Hippocampal formation (tissue), 2 donors: ENCODE measurements at regions not wholly inside any gene's neighbourhood (a gene's known extent, or its start where the extent isn't known, plus 50 kb on each side); places are given as distances from the start of the nearest gene placed in this dataset.

Experiments used
- DNase-seq, 2 donors: peaks; one replicate each; lab custom pipeline; 2025; lab: John Stamatoyannopoulos, UW

- no peak for DNase-seq
Observed at GRCh38 chr2:120953066-120953756, 217.5 kb downstream of the GLI2 start.

- no peak for DNase-seq
Observed at GRCh38 chr2:120953843-120954584, 218.3 kb downstream of the GLI2 start.

GRCh38 chr2:120954939-120955338, 219.3 kb downstream of the GLI2 start:
- no peak for DNase-seq

GRCh38 chr2:120955427-120955826, 219.8 kb downstream of the GLI2 start:
- DNase-seq: no peak

- no peak for DNase-seq
Observed at GRCh38 chr2:120956486-120957156, 221.0 kb downstream of the GLI2 start.

GRCh38 chr2:120957905-120958304, 222.2 kb downstream of the GLI2 start:
- no peak for DNase-seq

GRCh38 chr2:120958623-120959366, 223.1 kb downstream of the GLI2 start:
- no peak for DNase-seq

GRCh38 chr2:120959426-120959825, 223.8 kb downstream of the GLI2 start:
- peak in 1 of 2 donors; percentile 7 for DNase-seq

GRCh38 chr2:120960770-120961366, 225.2 kb downstream of the GLI2 start:
- no peak for DNase-seq

- DNase-seq: no peak
Observed at GRCh38 chr2:120961396-120961795, 225.7 kb downstream of the GLI2 start.

GRCh38 chr2:120963997-120964705, 228.5 kb downstream of the GLI2 start:
- DNase-seq: no peak

GRCh38 chr2:120964819-120965218, 229.2 kb downstream of the GLI2 start:
- DNase-seq: no peak

- no peak for DNase-seq
Observed at GRCh38 chr2:120966510-120967254, 231.0 kb downstream of the GLI2 start.

- DNase-seq: no peak
Observed at GRCh38 chr2:120968307-120969015, 232.8 kb downstream of the GLI2 start.

- DNase-seq: no peak
Observed at GRCh38 chr2:120969613-120970355, 234.1 kb downstream of the GLI2 start.

- DNase-seq: no peak
Observed at GRCh38 chr2:120971866-120972265, 236.2 kb downstream of the GLI2 start.

- no peak for DNase-seq
Observed at GRCh38 chr2:120972286-120972685, 236.6 kb downstream of the GLI2 start.

- DNase-seq: no peak
Observed at GRCh38 chr2:120973196-120973595, 237.5 kb downstream of the GLI2 start.

- DNase-seq: no peak
Observed at GRCh38 chr2:120974950-120975349, 239.3 kb downstream of the GLI2 start.
